ACC112 (cell line): ENCODE measurements at regions not wholly inside any gene's neighbourhood (a gene's known extent, or its start where the extent isn't known, plus 50 kb on each side); places are given as distances from the start of the nearest gene placed in this dataset.

Source experiments
- H2AFZ ChIP-seq: fragments of 200-600 bp; sonication (generic); one replicate; pipeline ENCODE4 v1.6.0; 2017; ENCODE audit warnings: antibody characterized with exemption, low read length; ENCODE audit not compliant: unreplicated experiment
- H3K27ac ChIP-seq: fragments of 200-600 bp; sonication (generic); 2 replicates; pipeline ENCODE4 v1.5.1; 2014; ENCODE audit warnings: low read depth, mild to moderate bottlenecking, antibody characterized with exemption, low read length, moderate library complexity
- H3K27me3 ChIP-seq: fragments of 200-600 bp; sonication (generic); 2 replicates; pipeline ENCODE4 v1.6.1; 2014; ENCODE audit warnings: mild to moderate bottlenecking, antibody characterized with exemption, low read length, moderate library complexity, mixed read lengths; ENCODE audit not compliant: insufficient read depth
- H3K36me3 ChIP-seq: fragments of 200-600 bp; sonication (generic); 2 replicates; pipeline ENCODE4 v1.6.1; 2016; ENCODE audit warnings: mild to moderate bottlenecking, antibody characterized with exemption, low read length, moderate library complexity, mixed read lengths; ENCODE audit not compliant: insufficient read depth
- H3K4me1 ChIP-seq: fragments of 200-600 bp; sonication (generic); one replicate; pipeline ENCODE4 v1.6.1; 2016; ENCODE audit warnings: low read length, mixed read lengths; ENCODE audit not compliant: insufficient read depth, unreplicated experiment, control insufficient read depth
- H3K4me3 ChIP-seq: fragments of 200-600 bp; sonication (generic); 2 replicates; pipeline ENCODE4 v1.5.1; 2014; ENCODE audit warnings: mild to moderate bottlenecking, low read depth, low read length
- H3K79me2 ChIP-seq: fragments of 200-600 bp; sonication (generic); one replicate; pipeline ENCODE4 v1.6.0; 2016; ENCODE audit warnings: low read length; ENCODE audit not compliant: control insufficient read depth, unreplicated experiment, insufficient read depth

DNA sequence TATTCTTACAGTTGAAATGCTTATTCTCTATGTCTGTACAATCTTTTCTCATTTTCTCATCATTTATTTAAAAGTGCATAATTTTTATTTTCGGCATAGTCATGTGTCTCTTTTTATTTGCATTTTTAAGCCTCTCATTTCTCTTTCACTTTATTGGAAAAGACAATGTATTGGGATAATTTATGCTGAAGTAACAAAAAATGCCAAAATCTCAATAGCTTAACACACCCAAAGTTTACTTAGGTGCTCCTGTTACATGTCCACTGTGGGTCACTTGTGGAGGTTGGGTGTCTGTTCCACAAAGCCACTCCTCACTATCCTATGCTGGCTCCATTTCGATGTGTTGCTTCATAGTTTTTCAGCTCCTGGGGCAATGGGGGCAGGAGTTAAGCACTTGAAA, 638.7 kb downstream of the CD109 start:
- Histone ChIP-seq H3K27me3 (no peaks in the 10 kb centered on the region), H2AFZ (no peak overlapping the region), H3K79me2 (no peaks in the 10 kb centered on the region), H3K27ac (no peak overlapping the region), H3K4me1 (peaks cover 7% of the 10 kb centered on the region), H3K4me3 (no peak overlapping the region), H3K36me3 (no peaks in the 10 kb centered on the region)

GRCh38 chr6:74333406-74333805, 637.4 kb downstream of the CD109 start:
- Histone ChIP-seq H3K4me1 (peaks cover 7% of the 10 kb centered on the region), H3K79me2 (no peaks in the 10 kb centered on the region), H3K27ac (peak overlapping the region; percentile 42), H3K4me3 (peak overlapping the region; percentile 56), H3K36me3 (no peaks in the 10 kb centered on the region), H3K27me3 (no peaks in the 10 kb centered on the region), H2AFZ (peak overlapping the region; percentile 19)

DNA sequence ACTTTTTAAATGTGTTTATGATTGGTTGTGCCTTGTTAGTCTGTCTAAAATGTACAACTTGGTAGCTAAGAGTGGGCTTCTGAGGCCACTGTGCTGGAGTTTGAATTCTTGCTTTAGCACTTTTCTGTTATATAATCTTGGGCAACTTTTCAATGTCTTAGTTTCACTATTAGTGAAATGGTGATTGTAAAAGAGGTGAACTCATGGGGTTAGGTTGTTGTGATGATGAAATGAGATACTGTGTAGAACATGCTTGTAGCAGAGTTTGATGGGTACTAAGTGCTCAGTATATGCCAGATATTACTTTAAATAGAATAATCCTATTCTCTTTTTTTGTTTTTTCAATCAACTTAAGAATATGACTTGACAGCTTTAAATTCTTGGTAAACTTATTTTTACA, 624.7 kb downstream of the CD109 start:
- Histone ChIP-seq H3K79me2 (no peaks in the 10 kb centered on the region), H3K27ac (no peak overlapping the region), H3K4me1 (no peaks in the 10 kb centered on the region), H3K4me3 (no peak overlapping the region), H3K27me3 (no peaks in the 10 kb centered on the region), H3K36me3 (no peaks in the 10 kb centered on the region), H2AFZ (peak overlapping the region; percentile 12)

GRCh38 chr6:74320074-74320473, 624.1 kb downstream of the CD109 start:
- H3K36me3 ChIP-seq, result no peaks in the 10 kb centered on the region
- H2AFZ ChIP-seq, result peak overlapping the region; percentile 12
- no peak overlapping the region for H3K27ac ChIP-seq
- no peak overlapping the region for H3K4me3 ChIP-seq
- no peaks in the 10 kb centered on the region for H3K79me2 ChIP-seq
- H3K4me1 ChIP-seq, result no peaks in the 10 kb centered on the region
- H3K27me3 ChIP-seq, result no peaks in the 10 kb centered on the region

- H2AFZ ChIP-seq, result no peak overlapping the region
- no peak overlapping the region for H3K27ac ChIP-seq
- H3K27me3 ChIP-seq, result no peaks in the 10 kb centered on the region
- H3K79me2 ChIP-seq, result no peaks in the 10 kb centered on the region
- no peaks in the 10 kb centered on the region for H3K36me3 ChIP-seq
- H3K4me1 ChIP-seq, result no peaks in the 10 kb centered on the region
- no peak overlapping the region for H3K4me3 ChIP-seq
These were observed 623.3 kb downstream of the CD109 start for GRCh38 chr6:74319292-74319691.

DNA sequence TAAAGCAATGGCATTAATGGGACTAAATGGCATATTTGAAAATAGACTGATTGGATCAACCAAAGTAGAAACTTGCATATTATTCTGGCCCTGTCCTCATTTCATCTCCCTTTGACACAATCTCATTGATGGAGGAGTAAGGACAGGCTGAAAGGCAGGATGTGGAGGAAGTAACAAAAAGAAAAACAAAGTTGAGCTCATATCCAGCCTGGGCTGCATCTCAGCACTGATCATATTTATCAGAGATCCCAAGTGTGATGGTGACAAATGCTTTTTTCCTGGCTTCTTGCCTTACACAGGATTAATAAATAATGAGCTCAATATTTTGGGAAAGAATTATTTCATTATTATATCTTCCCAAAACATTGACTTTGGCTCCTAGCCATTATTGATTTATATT, 622.7 kb downstream of the CD109 start:
- H3K27me3 ChIP-seq, result no peaks in the 10 kb centered on the region
- H3K4me1 ChIP-seq, result no peaks in the 10 kb centered on the region
- H3K36me3 ChIP-seq, result no peaks in the 10 kb centered on the region
- no peak overlapping the region for H3K4me3 ChIP-seq
- no peaks in the 10 kb centered on the region for H3K79me2 ChIP-seq
- H3K27ac ChIP-seq, result no peak overlapping the region
- no peak overlapping the region for H2AFZ ChIP-seq

- Histone ChIP-seq H3K27me3 (peaks cover 3% of the 10 kb centered on the region; the same call in 1 of the 2 replicates), H3K4me1 (no peaks in the 10 kb centered on the region), H3K79me2 (no peaks in the 10 kb centered on the region), H3K4me3 (no peak overlapping the region), H3K36me3 (no peaks in the 10 kb centered on the region), H3K27ac (no peak overlapping the region), H2AFZ (no peak overlapping the region)
These were observed 616.1 kb downstream of the CD109 start for GRCh38 chr6:74312081-74312480.

DNA sequence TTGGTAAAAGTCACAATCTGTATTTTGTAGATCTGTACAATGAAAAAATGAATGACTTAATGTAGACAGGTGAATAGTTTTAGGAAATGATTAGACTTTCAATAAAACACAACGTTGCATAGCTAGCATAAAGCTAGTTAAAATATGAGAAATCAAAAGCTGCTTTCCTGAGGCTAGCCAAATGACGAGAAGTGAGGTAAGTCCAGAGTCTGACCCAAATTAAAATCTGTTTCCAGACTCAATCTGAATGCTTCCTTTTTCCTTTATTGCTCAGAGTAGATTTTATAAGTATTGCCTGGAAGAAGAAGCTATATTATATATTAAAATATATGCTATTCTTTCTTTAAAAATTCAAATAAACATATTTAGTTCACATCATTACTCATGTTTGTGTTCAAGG, 615.4 kb downstream of the CD109 start:
- Histone ChIP-seq H3K27me3 (peaks cover 3% of the 10 kb centered on the region), H3K4me3 (no peak overlapping the region), H3K36me3 (no peaks in the 10 kb centered on the region), H3K4me1 (no peaks in the 10 kb centered on the region), H3K27ac (no peak overlapping the region), H3K79me2 (no peaks in the 10 kb centered on the region), H2AFZ (no peak overlapping the region)

DNA sequence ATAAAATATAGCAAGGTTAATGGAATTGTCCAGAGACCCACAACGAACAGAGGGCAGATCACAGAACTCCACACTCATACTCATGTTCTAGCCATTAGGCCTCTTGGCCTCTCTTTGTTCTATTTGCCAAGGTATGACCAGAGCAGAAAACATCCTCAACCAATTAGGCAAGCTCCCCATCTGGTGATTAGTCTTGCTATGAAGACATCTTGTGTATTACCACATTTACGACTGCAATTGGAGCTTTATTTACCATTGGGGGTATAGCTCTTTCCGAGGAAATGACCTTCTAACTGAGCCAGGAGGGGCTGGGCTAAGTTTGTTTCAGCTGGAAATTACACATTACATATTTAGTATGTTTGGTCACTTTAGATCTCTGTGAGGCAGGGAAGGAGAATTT, 593.9 kb downstream of the CD109 start:
- H3K4me1 ChIP-seq, result no peaks in the 10 kb centered on the region
- no peaks in the 10 kb centered on the region for H3K36me3 ChIP-seq
- no peak overlapping the region for H2AFZ ChIP-seq
- H3K27ac ChIP-seq, result no peak overlapping the region
- no peak overlapping the region for H3K4me3 ChIP-seq
- H3K27me3 ChIP-seq, result no peaks in the 10 kb centered on the region
- H3K79me2 ChIP-seq, result no peaks in the 10 kb centered on the region

DNA sequence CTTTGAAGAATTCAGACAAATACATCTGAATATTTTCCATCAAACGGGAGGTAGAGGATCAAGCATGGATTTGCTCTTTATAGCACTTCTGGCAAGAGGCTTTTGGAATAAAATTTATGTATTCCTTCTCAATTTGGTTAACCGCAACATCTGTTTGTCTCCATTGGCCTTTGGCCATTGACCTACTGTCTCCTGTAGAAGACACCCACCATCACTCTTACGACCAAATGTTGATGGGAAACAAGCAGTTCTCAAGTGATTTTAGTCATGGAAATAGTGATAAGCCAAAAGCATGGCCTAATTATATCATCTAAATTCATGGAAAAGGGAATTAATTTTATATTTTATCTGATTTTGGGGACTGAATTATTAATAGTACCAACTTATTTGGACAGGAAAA, 591.9 kb downstream of the CD109 start:
- Histone ChIP-seq H3K4me3 (no peak overlapping the region), H3K36me3 (no peaks in the 10 kb centered on the region), H2AFZ (no peak overlapping the region), H3K4me1 (no peaks in the 10 kb centered on the region), H3K27ac (no peak overlapping the region), H3K79me2 (no peaks in the 10 kb centered on the region), H3K27me3 (no peaks in the 10 kb centered on the region)

DNA sequence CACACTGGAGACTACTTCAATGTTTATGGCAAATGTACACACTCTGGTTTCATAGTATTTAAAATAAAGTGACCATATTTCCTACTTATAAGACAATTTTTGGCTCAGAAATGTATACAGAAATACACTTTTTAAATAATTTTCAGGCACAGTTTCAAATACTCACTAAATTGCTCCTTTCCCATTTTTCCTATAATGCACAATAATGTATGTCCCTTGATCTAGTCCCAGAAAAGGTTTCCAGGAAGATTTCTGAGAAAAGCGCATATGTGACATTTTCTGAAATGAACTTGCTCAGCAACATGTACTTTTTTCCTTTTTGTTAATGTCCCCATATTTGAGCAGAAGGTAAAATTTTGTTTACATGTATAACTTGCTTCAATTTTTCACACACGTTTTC, 591.4 kb downstream of the CD109 start:
- Histone ChIP-seq H3K79me2 (no peaks in the 10 kb centered on the region), H3K4me3 (no peak overlapping the region), H3K27ac (no peak overlapping the region), H3K36me3 (no peaks in the 10 kb centered on the region), H3K4me1 (no peaks in the 10 kb centered on the region), H2AFZ (no peak overlapping the region), H3K27me3 (no peaks in the 10 kb centered on the region)
